ENCODE measurements at regions not wholly inside any gene's neighbourhood (a gene's known extent, or its start where the extent isn't known, plus 50 kb on each side); places are given as distances from the start of the nearest gene placed in this dataset.

DNA sequence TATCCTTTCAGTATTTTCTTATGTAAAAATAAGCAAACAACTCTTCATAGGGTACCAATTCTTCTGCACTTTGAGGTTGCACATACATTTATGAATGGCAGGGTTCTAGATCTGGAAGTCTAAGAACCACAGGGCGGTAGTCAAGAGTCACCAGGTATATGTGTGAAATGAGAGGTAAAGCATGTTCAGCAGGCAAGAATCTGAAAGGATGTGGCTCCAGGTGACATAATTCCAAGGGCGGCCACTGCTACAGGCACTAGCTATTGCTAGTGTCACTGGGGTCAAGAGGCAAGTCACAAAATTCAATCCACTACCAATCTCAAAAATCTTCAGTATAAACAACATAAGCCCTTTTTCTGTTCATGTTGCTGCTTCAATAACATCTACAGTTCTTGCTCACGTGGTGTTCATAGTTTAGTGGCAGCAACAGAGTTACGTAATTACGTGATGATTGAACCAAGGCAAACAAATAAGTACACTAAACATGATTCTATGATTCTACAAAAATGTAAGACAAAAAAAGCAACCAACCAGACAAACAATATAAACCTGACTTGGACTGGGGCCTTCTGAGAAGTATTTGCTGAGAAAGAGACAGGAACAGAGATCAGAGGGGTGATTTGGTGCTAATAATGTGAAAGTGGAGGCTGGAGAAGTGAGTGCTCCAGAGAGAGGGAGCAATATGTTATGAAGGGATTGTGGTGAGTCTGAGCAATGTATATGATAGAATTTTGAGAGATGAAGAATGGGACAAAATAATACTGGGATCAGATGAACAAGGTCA, 101.7 kb downstream of the NAA11 start:
- DNase-seq (no peak), ATAC-seq (ENCODE audit: insufficient read depth, low read depth) (no peak)
- H3K4me2 ChIP-seq (ENCODE audit: insufficient read depth, low read length) = no peak overlapping the region
- H3K4me1 ChIP-seq (ENCODE audit: insufficient read depth, low read length) = no peaks in the 10 kb centered on the region
- no peak overlapping the region for H2AFZ ChIP-seq (ENCODE audit: low read depth, low read length)
- no peak overlapping the region for H3K4me3 ChIP-seq (ENCODE audit: low read depth in 1 of 2, low read length in 2 of 2)
- H3K27ac ChIP-seq (ENCODE audit: low read length) = no peak overlapping the region
- H3K79me2 ChIP-seq (ENCODE audit: insufficient read depth, low read length) = no peaks in the 10 kb centered on the region
- H3K36me3 ChIP-seq (ENCODE audit: insufficient read depth, low read length) = no peaks in the 10 kb centered on the region
- TF ChIP-seq, protein P1, sequence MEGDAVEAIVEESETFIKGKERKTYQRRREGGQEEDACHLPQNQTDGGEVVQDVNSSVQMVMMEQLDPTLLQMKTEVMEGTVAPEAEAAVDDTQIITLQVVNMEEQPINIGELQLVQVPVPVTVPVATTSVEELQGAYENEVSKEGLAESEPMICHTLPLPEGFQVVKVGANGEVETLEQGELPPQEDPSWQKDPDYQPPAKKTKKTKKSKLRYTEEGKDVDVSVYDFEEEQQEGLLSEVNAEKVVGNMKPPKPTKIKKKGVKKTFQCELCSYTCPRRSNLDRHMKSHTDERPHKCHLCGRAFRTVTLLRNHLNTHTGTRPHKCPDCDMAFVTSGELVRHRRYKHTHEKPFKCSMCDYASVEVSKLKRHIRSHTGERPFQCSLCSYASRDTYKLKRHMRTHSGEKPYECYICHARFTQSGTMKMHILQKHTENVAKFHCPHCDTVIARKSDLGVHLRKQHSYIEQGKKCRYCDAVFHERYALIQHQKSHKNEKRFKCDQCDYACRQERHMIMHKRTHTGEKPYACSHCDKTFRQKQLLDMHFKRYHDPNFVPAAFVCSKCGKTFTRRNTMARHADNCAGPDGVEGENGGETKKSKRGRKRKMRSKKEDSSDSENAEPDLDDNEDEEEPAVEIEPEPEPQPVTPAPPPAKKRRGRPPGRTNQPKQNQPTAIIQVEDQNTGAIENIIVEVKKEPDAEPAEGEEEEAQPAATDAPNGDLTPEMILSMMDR (IDR thresholded peaks at IDR 0.05; ENCODE audit: borderline replicate concordance, extremely low read depth, low read length, poor library complexity, severe bottlenecking) = no peak
- TF ChIP-seq EZH2 (IDR thresholded peaks at IDR 0.05; ENCODE audit: borderline replicate concordance, low read depth, low read length, severe bottlenecking) = no peak
- no peaks in the 10 kb centered on the region for H3K27me3 ChIP-seq (ENCODE audit: insufficient read depth, low read length, poor library complexity)
- H3K9ac ChIP-seq (ENCODE audit: low read depth, low read length) = no peak overlapping the region
- peaks cover 2% of the 10 kb centered on the region for H3K9me3 ChIP-seq (ENCODE audit: insufficient read depth, low read length, severe bottlenecking)
- no peaks in the 10 kb centered on the region for H4K20me1 ChIP-seq (ENCODE audit: insufficient read depth, low read length)

DNA sequence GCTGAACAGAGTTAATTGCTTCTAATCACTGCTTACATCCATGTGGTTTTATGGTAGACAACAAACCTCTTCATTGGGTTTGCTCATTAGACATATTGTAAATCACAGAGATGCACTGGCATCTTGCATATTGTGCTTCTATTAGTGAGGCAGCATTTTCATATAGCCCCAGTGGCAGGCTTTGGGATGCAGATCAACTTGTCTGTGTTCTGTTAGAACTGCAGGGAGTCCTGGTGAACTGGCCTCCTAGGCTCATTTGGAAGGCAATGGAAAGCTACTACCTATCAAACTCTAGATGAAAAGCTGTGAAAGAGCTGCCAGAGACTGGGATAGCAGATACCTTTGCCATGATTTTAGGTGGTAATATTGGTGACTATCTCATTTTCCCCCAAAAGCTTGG, 108.8 kb downstream of the NAA11 start:
- H2AFZ ChIP-seq (ENCODE audit: low read depth, low read length) = no peak overlapping the region
- DNase-seq (no peak), ATAC-seq (ENCODE audit: insufficient read depth, low read depth) (no peak)
- no peak overlapping the region for H3K27ac ChIP-seq (ENCODE audit: low read length)
- no peaks in the 10 kb centered on the region for H3K79me2 ChIP-seq (ENCODE audit: insufficient read depth, low read length)
- H3K9me3 ChIP-seq (ENCODE audit: insufficient read depth, low read length, severe bottlenecking) = peaks cover 2% of the 10 kb centered on the region
- no peaks in the 10 kb centered on the region for H4K20me1 ChIP-seq (ENCODE audit: insufficient read depth, low read length)
- H3K9ac ChIP-seq (ENCODE audit: low read depth, low read length) = no peak overlapping the region
- H3K4me1 ChIP-seq (ENCODE audit: insufficient read depth, low read length) = no peaks in the 10 kb centered on the region
- no peak for TF ChIP-seq EZH2 (IDR thresholded peaks at IDR 0.05; ENCODE audit: borderline replicate concordance, low read depth, low read length, severe bottlenecking)
- TF ChIP-seq, protein P1 (IDR thresholded peaks at IDR 0.05; ENCODE audit: borderline replicate concordance, extremely low read depth, low read length, poor library complexity, severe bottlenecking) = no peak
- no peaks in the 10 kb centered on the region for H3K27me3 ChIP-seq (ENCODE audit: insufficient read depth, low read length, poor library complexity)
- no peaks in the 10 kb centered on the region for H3K36me3 ChIP-seq (ENCODE audit: insufficient read depth, low read length)
- no peak overlapping the region for H3K4me3 ChIP-seq (ENCODE audit: low read depth in 1 of 2, low read length in 2 of 2)
- no peak overlapping the region for H3K4me2 ChIP-seq (ENCODE audit: insufficient read depth, low read length)

DNA sequence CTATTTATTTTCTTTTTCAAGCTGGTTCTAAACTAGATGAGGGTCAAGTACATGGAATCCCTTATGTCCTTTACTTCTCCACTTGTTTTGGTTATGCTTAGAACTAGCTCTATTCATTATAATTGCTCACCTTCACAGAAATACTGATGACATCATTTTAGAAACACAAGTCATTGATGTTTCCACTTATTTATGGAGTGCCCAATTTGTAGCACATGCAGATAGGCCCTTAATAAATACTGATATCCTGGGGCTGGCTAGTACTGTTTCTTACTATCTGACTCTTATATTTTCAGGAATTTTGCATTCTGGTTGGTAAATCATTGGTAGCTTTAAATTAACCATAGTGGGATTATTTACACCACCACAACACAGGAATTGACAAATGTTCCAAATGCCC, 112.2 kb downstream of the NAA11 start:
- H3K4me2 ChIP-seq (ENCODE audit: insufficient read depth, low read length) = no peak overlapping the region
- H3K4me1 ChIP-seq (ENCODE audit: insufficient read depth, low read length) = peaks cover 9% of the 10 kb centered on the region
- H3K4me3 ChIP-seq (ENCODE audit: low read depth in 1 of 2, low read length in 2 of 2) = no peak overlapping the region
- ATAC-seq (ENCODE audit: insufficient read depth, low read depth) (no peak), DNase-seq (no peak)
- no peaks in the 10 kb centered on the region for H4K20me1 ChIP-seq (ENCODE audit: insufficient read depth, low read length)
- no peak overlapping the region for H3K27ac ChIP-seq (ENCODE audit: low read length)
- H3K36me3 ChIP-seq (ENCODE audit: insufficient read depth, low read length) = no peaks in the 10 kb centered on the region
- no peak overlapping the region for H3K9ac ChIP-seq (ENCODE audit: low read depth, low read length)
- no peaks in the 10 kb centered on the region for H3K27me3 ChIP-seq (ENCODE audit: insufficient read depth, low read length, poor library complexity)
- H2AFZ ChIP-seq (ENCODE audit: low read depth, low read length) = no peak overlapping the region
- no peaks in the 10 kb centered on the region for H3K79me2 ChIP-seq (ENCODE audit: insufficient read depth, low read length)
- no peaks in the 10 kb centered on the region for H3K9me3 ChIP-seq (ENCODE audit: insufficient read depth, low read length, severe bottlenecking)
- TF ChIP-seq, protein P1 (IDR thresholded peaks at IDR 0.05; ENCODE audit: borderline replicate concordance, extremely low read depth, low read length, poor library complexity, severe bottlenecking) = no peak
- TF ChIP-seq EZH2 (IDR thresholded peaks at IDR 0.05; ENCODE audit: borderline replicate concordance, low read depth, low read length, severe bottlenecking) = no peak

Data from DND-41 (cell line).